GM12801 (cell line): ENCODE measurements at regions not wholly inside any gene's neighbourhood (a gene's known extent, or its start where the extent isn't known, plus 50 kb on each side); places are given as distances from the start of the nearest gene placed in this dataset.

Source experiments
- TF ChIP-seq, protein P1 (sequence below): IDR thresholded peaks from one replicate; pipeline ENCODE4 v1.5.1; 2011; ENCODE audit warnings: control low read depth; ENCODE audit not compliant: insufficient read length; ENCODE audit errors: extremely low read depth

- TF ChIP-seq, protein P1, sequence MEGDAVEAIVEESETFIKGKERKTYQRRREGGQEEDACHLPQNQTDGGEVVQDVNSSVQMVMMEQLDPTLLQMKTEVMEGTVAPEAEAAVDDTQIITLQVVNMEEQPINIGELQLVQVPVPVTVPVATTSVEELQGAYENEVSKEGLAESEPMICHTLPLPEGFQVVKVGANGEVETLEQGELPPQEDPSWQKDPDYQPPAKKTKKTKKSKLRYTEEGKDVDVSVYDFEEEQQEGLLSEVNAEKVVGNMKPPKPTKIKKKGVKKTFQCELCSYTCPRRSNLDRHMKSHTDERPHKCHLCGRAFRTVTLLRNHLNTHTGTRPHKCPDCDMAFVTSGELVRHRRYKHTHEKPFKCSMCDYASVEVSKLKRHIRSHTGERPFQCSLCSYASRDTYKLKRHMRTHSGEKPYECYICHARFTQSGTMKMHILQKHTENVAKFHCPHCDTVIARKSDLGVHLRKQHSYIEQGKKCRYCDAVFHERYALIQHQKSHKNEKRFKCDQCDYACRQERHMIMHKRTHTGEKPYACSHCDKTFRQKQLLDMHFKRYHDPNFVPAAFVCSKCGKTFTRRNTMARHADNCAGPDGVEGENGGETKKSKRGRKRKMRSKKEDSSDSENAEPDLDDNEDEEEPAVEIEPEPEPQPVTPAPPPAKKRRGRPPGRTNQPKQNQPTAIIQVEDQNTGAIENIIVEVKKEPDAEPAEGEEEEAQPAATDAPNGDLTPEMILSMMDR, result no peak
These were observed 1384.5 kb upstream of the NUDT12 start for GRCh38 chr5:104947076-104947475.

DNA sequence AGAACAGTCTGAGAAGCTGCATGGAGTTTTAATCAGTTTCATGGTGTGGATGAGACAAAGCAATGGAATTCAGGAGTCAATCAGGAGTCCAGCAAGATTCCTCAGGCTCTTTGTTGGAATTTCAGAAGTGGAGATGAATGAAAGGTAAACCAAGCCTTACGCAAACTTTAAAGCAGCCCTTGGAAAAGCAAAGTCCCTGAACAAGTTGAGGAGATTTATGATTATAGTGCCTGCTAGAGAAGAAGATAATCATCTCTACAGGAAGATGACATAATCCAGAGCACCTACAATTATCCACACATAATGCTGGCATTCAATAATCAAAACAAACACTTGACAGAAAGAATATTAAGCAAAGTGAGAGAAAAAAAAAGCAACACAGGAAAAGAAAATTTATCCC, 1380.1 kb upstream of the NUDT12 start:
- TF ChIP-seq, protein P1, result no peak

GRCh38 chr5:104941030-104941645, 1378.5 kb upstream of the NUDT12 start:
- TF ChIP-seq, protein P1, result no peak

DNA sequence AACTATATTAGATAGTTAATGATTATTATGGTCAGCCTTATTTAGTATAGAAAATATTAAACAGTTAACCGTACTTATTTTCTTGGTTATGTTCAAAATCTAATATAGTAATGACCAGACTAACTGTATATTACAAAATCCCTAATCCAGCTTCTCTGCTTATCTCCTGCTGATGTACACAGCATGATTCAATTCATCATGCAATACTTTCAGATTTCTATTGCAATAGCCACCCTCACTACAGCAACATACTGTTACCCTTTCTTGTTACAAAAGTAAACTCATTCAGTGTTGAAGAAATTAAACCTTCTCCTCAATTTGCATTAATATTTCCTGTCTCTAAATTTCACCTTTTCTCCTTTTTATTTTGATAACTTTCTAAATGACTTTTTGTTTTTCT, 1375.0 kb upstream of the NUDT12 start:
- TF ChIP-seq, protein P1, result no peak

- TF ChIP-seq, protein P1, result no peak
These were observed 1369.8 kb upstream of the NUDT12 start for GRCh38 chr5:104932431-104932830.

DNA sequence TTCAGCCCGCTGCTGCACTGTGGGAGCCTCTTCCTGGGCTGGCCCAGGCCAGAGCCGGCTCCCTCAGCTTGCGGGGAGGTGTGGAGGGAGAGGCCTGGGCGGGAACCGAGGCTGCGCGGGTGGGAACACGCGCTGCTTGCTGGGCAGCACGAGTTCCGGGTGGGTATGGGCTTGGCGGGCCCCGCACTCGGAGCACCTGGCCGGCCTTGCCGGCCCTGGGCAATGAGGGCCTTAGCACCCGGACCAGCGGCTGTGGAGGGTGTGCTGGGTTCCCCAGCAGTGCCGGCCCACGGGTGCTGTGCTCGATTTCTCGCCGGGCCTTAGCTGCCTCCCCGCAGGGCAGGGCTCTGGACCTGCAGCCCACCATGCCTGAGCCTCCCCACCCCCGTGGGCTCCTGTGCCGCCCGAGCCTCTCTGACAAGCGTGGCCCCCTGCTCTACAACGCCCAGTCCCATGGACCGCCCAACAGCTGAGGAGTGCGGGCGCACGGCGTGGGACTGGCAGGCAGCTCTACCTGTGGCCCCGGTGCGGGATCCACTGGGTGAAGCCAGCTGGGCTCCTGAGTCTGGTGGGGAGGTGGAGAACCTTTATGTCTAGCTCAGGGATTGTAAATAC, 1366.4 kb upstream of the NUDT12 start:
- TF ChIP-seq, protein P1, result no peak

- TF ChIP-seq, protein P1, result no peak
These were observed 1352.6 kb upstream of the NUDT12 start for GRCh38 chr5:104915226-104915625.
